DMS 273 (cell line): ENCODE measurements at regions not wholly inside any gene's neighbourhood (a gene's known extent, or its start where the extent isn't known, plus 50 kb on each side); places are given as distances from the start of the nearest gene placed in this dataset.
"Not testable (repeated sequence)": the region's sequence is repeated elsewhere in the genome, so short reads cannot be mapped to it uniquely, and the experiment has no call there.

Experiments used
- DNase-seq: peaks from one replicate; lab custom pipeline; 2025; ENCODE audit not compliant: unreplicated experiment; lab: John Stamatoyannopoulos, UW

- no peak for DNase-seq
Measured at GRCh38 chr6:82419132-82419581, 55.5 kb downstream of the TPBG start.

GRCh38 chr6:82419859-82420258, 56.2 kb downstream of the TPBG start:
- no peak for DNase-seq

GRCh38 chr6:82430611-82431010, 67.0 kb downstream of the TPBG start:
- no peak for DNase-seq

GRCh38 chr6:82436740-82437139, 73.1 kb downstream of the TPBG start:
- DNase-seq, result no peak

GRCh38 chr6:82437701-82438100, 74.1 kb downstream of the TPBG start:
- DNase-seq, result no peak

- no peak for DNase-seq
Measured at GRCh38 chr6:82441047-82441855, 77.6 kb downstream of the TPBG start.

- DNase-seq, result no peak
Measured at GRCh38 chr6:82442061-82442719, 78.6 kb downstream of the TPBG start.

GRCh38 chr6:82458147-82458546, 94.5 kb downstream of the TPBG start:
- DNase-seq, result no peak

GRCh38 chr6:82458705-82459104, 95.1 kb downstream of the TPBG start:
- no peak for DNase-seq

GRCh38 chr6:82461536-82461935, 97.9 kb downstream of the TPBG start:
- DNase-seq, result no peak

- no peak for DNase-seq
Measured at GRCh38 chr6:82467338-82467737, 103.7 kb downstream of the TPBG start.

- DNase-seq, result not testable (repeated sequence)
Measured at GRCh38 chr6:82470123-82470522, 106.5 kb downstream of the TPBG start.

- DNase-seq, result not testable (repeated sequence)
Measured at GRCh38 chr6:82475106-82475505, 111.5 kb downstream of the TPBG start.

GRCh38 chr6:82484001-82484400, 120.4 kb downstream of the TPBG start:
- DNase-seq, result no peak

GRCh38 chr6:82484737-82485626, 121.4 kb downstream of the TPBG start:
- no peak for DNase-seq

GRCh38 chr6:82487895-82488294, 124.3 kb downstream of the TPBG start:
- no peak for DNase-seq

- DNase-seq, result no peak
Measured at GRCh38 chr6:82488403-82488802, 124.8 kb downstream of the TPBG start.

GRCh38 chr6:82492134-82492533, 128.5 kb downstream of the TPBG start:
- DNase-seq, result no peak

- no peak for DNase-seq
Measured at GRCh38 chr6:82493467-82493866, 129.8 kb downstream of the TPBG start.

GRCh38 chr6:82494367-82494766, 130.8 kb downstream of the TPBG start:
- DNase-seq, result no peak

GRCh38 chr6:82501901-82502300, 138.3 kb downstream of the TPBG start:
- not testable (repeated sequence) for DNase-seq
